HEK293 (cell line): ENCODE measurements at regions not wholly inside any gene's neighbourhood (a gene's known extent, or its start where the extent isn't known, plus 50 kb on each side); places are given as distances from the start of the nearest gene placed in this dataset.

Experiments
- CTCF ChIA-PET: fragments of 350-600 bp; formaldehyde crosslinking; extraction: SDS; loops from one replicate; lab custom pipeline; 2021; ENCODE audit warnings: antibody characterized with exemption; lab: Yijun Ruan, JAX
- POLR2A ChIA-PET: fragments of 300-600 bp; formaldehyde crosslinking; extraction: SDS; loops from one replicate; lab custom pipeline; 2020; ENCODE audit warnings: antibody characterized with exemption, inconsistent platforms; lab: Yijun Ruan, JAX
- H3K27ac ChIP-seq: fragments of 200-500 bp; sonication (Bioruptor generic); 2 replicates; pipeline ENCODE4 v1.5.1; 2014; ENCODE audit warnings: low read depth, low read length, control low read depth, inconsistent platforms; ENCODE audit errors: extremely low read depth
- H3K36me3 ChIP-seq, 2 experiments: fragments of 200-500 bp in 1 of 2; sonication (Bioruptor generic) in 1 of 2; 1 replicate in 1 of 2; 2 replicates in 1 of 2; pipeline ENCODE4 v1.5.1; 2014 to 2017; ENCODE audit warnings: inconsistent platforms in 2 of 2, low read length in 2 of 2; ENCODE audit not compliant: control insufficient read depth in 2 of 2, insufficient read depth in 1 of 2
- H3K4me1 ChIP-seq: fragments of 200-500 bp; sonication (Bioruptor generic); 2 replicates; pipeline ENCODE4 v1.5.1; 2014; ENCODE audit warnings: mild to moderate bottlenecking, low read length, inconsistent platforms; ENCODE audit not compliant: control insufficient read depth, insufficient read depth
- H3K4me3 ChIP-seq: 2 replicates; pipeline ENCODE4 v1.5.1; 2011; ENCODE audit warnings: low read depth, mild to moderate bottlenecking, control low read depth, low read length, moderate library complexity
- H3K9me3 ChIP-seq: fragments of 200-500 bp; sonication (Bioruptor generic); 2 replicates; pipeline ENCODE4 v1.5.1; 2014; ENCODE audit warnings: low read depth, low read length, inconsistent platforms; ENCODE audit not compliant: control insufficient read depth, insufficient read depth
- BCL11B ChIP-seq: fragments of 450-650 bp; formaldehyde crosslinking; IDR thresholded peaks from 2 replicates; pipeline ENCODE4 v1.5.1; 2016; ENCODE audit warnings: low read depth, missing biosample characterization, missing genetic modification characterization
- BCL6B ChIP-seq: fragments of 450-650 bp; formaldehyde crosslinking; IDR thresholded peaks from 2 replicates; pipeline ENCODE4 v1.5.1; 2017; ENCODE audit warnings: missing biosample characterization, missing genetic modification characterization
- GFI1B ChIP-seq: fragments of 450-650 bp; formaldehyde crosslinking; IDR thresholded peaks from 2 replicates; pipeline ENCODE4 v1.5.1; 2016; ENCODE audit warnings: missing biosample characterization, missing genetic modification characterization
- SP2 ChIP-seq: fragments of 450-650 bp; formaldehyde crosslinking; IDR thresholded peaks from 2 replicates; pipeline ENCODE4 v1.5.1; 2016; ENCODE audit warnings: missing biosample characterization, missing genetic modification characterization
- WT1 ChIP-seq: fragments of 450-650 bp; formaldehyde crosslinking; IDR thresholded peaks from 2 replicates; pipeline ENCODE4 v1.5.1; 2016; ENCODE audit warnings: missing biosample characterization, missing genetic modification characterization
- ZNF155 ChIP-seq: fragments of 450-650 bp; formaldehyde crosslinking; IDR thresholded peaks from 2 replicates; pipeline ENCODE4 v1.5.1; 2016; ENCODE audit warnings: missing biosample characterization, missing genetic modification characterization
- ZNF157 ChIP-seq: fragments of 450-650 bp; formaldehyde crosslinking; IDR thresholded peaks from 2 replicates; pipeline ENCODE4 v1.5.1; 2016; ENCODE audit warnings: missing biosample characterization, missing genetic modification characterization
- ZNF169 ChIP-seq: fragments of 450-650 bp; formaldehyde crosslinking; IDR thresholded peaks from 2 replicates; pipeline ENCODE4 v1.5.1; 2016; ENCODE audit warnings: missing biosample characterization, missing genetic modification characterization
- ZNF274 ChIP-seq, 2 experiments: fragments of 200-500 bp in 1 of 2; fragments of 450-650 bp in 1 of 2; sonication (Bioruptor generic) in 1 of 2; formaldehyde crosslinking in 1 of 2; IDR thresholded peaks; 2 replicates each; pipeline versions ENCODE4 v1.5.1 to v1.6.1; 2014 to 2016; ENCODE audit warnings: borderline replicate concordance in 1 of 2, inconsistent platforms in 1 of 2, low read length in 1 of 2, missing biosample characterization in 1 of 2, missing genetic modification characterization in 1 of 2
- ZNF335 ChIP-seq: fragments of 450-650 bp; formaldehyde crosslinking; conservative IDR thresholded peaks from 2 replicates; pipeline ENCODE4 v1.5.1; 2016; ENCODE audit warnings: missing biosample characterization, missing genetic modification characterization
- ZNF48 ChIP-seq: fragments of 450-650 bp; formaldehyde crosslinking; IDR thresholded peaks from 2 replicates; pipeline ENCODE4 v1.5.1; 2016; ENCODE audit warnings: missing biosample characterization, missing genetic modification characterization
- ZNF529 ChIP-seq: fragments of 450-650 bp; formaldehyde crosslinking; IDR thresholded peaks from 2 replicates; pipeline ENCODE4 v1.5.1; 2017; ENCODE audit warnings: missing genetic modification characterization, missing biosample characterization; ENCODE audit not compliant: insufficient replicate concordance
- ZNF596 ChIP-seq: fragments of 450-650 bp; IDR thresholded peaks from 2 replicates; pipeline ENCODE4 v1.5.0; 2018; ENCODE audit warnings: missing biosample characterization, mild to moderate bottlenecking, missing genetic modification characterization, moderate library complexity
- ZNF629 ChIP-seq: fragments of 450-650 bp; formaldehyde crosslinking; IDR thresholded peaks from 2 replicates; pipeline ENCODE4 v1.5.1; 2017; ENCODE audit warnings: missing biosample characterization, missing genetic modification characterization
- ZNF692 ChIP-seq: fragments of 450-650 bp; formaldehyde crosslinking; IDR thresholded peaks from 2 replicates; pipeline ENCODE4 v1.5.1; 2016; ENCODE audit warnings: missing biosample characterization, missing genetic modification characterization
- ZNF707 ChIP-seq: fragments of 450-650 bp; formaldehyde crosslinking; IDR thresholded peaks from 2 replicates; pipeline ENCODE4 v1.5.1; 2016; ENCODE audit warnings: missing biosample characterization, missing genetic modification characterization
- ZNF747 ChIP-seq: fragments of 450-650 bp; formaldehyde crosslinking; IDR thresholded peaks from 2 replicates; pipeline ENCODE4 v1.5.1; 2016; ENCODE audit warnings: missing biosample characterization, missing genetic modification characterization
- ZSCAN23 ChIP-seq: fragments of 450-650 bp; formaldehyde crosslinking; IDR thresholded peaks from 2 replicates; pipeline ENCODE4 v1.5.1; 2016; ENCODE audit warnings: missing biosample characterization, missing genetic modification characterization

GRCh38 chr3:31297726-31298298, 234.9 kb upstream of the STT3B start:
- CTCF ChIA-PET, result no interaction called here
- TF ChIP-seq WT1 (tag by site-specific recombination) (no peak), ZNF707 (tag by site-specific recombination) (peak; percentile 60; the same call in 1 of the 2 replicates)
- POLR2A ChIA-PET, result no interaction called here
- no peak overlapping the region for H3K27ac ChIP-seq
- no peaks in the 10 kb centered on the region for H3K36me3 ChIP-seq
- no peaks in the 10 kb centered on the region for H3K4me1 ChIP-seq
- no peaks in the 10 kb centered on the region for H3K9me3 ChIP-seq
- no peak overlapping the region for H3K4me3 ChIP-seq

GRCh38 chr3:31300456-31301443, 232.0 kb upstream of the STT3B start:
- Histone ChIP-seq H3K4me1 (no peaks in the 10 kb centered on the region), H3K27ac (no peak overlapping the region), H3K36me3 (no peaks in the 10 kb centered on the region), H3K9me3 (no peaks in the 10 kb centered on the region)
- ChIA-PET CTCF (no interaction called here), POLR2A (no interaction called here)
- no peak for TF ChIP-seq SP2 (tag by site-specific recombination)
- TF ChIP-seq, all 188 proteins: peak for 0
- no peak overlapping the region for H3K4me3 ChIP-seq

GRCh38 chr3:31302343-31302742, 230.4 kb upstream of the STT3B start:
- ChIA-PET CTCF (no interaction called here), POLR2A (no interaction called here)
- H3K4me3 ChIP-seq, result no peak overlapping the region
- no peak overlapping the region for H3K27ac ChIP-seq
- no peaks in the 10 kb centered on the region for H3K9me3 ChIP-seq
- H3K36me3 ChIP-seq, result no peaks in the 10 kb centered on the region
- H3K4me1 ChIP-seq, result no peaks in the 10 kb centered on the region
- no peak for TF ChIP-seq ZNF629 (tag by site-specific recombination)
- TF ChIP-seq ZNF747 (tag by site-specific recombination), result no peak
- TF ChIP-seq ZNF596 (tag by site-specific recombination), result no peak
- no peak for TF ChIP-seq ZNF692 (tag by site-specific recombination)
- TF ChIP-seq ZSCAN23 (tag by site-specific recombination), result no peak
- no peak for TF ChIP-seq WT1 (tag by site-specific recombination)
- no peak for TF ChIP-seq BCL6B (tag by site-specific recombination)
- TF ChIP-seq ZNF274 (IDR thresholded peaks at IDR 0.05; ENCODE audit: low read length), result no peak
- TF ChIP-seq ZNF274 (tag by site-specific recombination; IDR thresholded peaks at IDR 0.05; ENCODE audit: borderline replicate concordance), result no peak

- Histone ChIP-seq H3K4me1 (no peaks in the 10 kb centered on the region), H3K4me3 (no peak overlapping the region), H3K36me3 (no peaks in the 10 kb centered on the region), H3K9me3 (no peaks in the 10 kb centered on the region), H3K27ac (no peak overlapping the region)
- ChIA-PET POLR2A (no interaction called here), CTCF (no interaction called here)
- TF ChIP-seq ZNF335 (no peak), ZNF169 (no peak), ZNF48 (tag by site-specific recombination) (no peak), ZNF529 (no peak), BCL11B (tag by site-specific recombination) (no peak), GFI1B (tag by site-specific recombination) (no peak), ZNF155 (tag by site-specific recombination) (no peak), ZNF157 (tag by site-specific recombination) (no peak)
These were observed 227.4 kb upstream of the STT3B start for GRCh38 chr3:31305340-31305739.
